ENCODE measurements at regions not wholly inside any gene's neighbourhood (a gene's known extent, or its start where the extent isn't known, plus 50 kb on each side); places are given as distances from the start of the nearest gene placed in this dataset.
"Not testable (repeated sequence)": the region's sequence is repeated elsewhere in the genome, so short reads cannot be mapped to it uniquely, and the experiment has no call there.

- in situ Hi-C loops (cut with MboI; ENCODE audit: low pct_unique_long_range_greater_than_20kb in 2 of 9, low sequenced_read_pairs in 9 of 9, unreplicated experiment in 9 of 9); ATAC-seq (replicated peaks in 6 of 8); H3K4me1 ChIP-seq (replicated peaks in 1 of 2); H3K4me3 ChIP-seq; H3K27ac ChIP-seq: not testable (repeated sequence)
- 0 to 92% (median 86%) methylated on average over 1 to 3 of the region's 7 CpGs; no CpG with 5 or more reads in 4 of the 10 experiments for WGBS, 10 experiments
These were observed 179.5 kb downstream of the CD83 start for GRCh38 chr6:14297118-14297517.

GRCh38 chr6:14300189-14300588 is 182.6 kb downstream of the CD83 start:
- H3K27ac ChIP-seq; in situ Hi-C loops (cut with MboI; ENCODE audit: low pct_unique_long_range_greater_than_20kb in 2 of 9, low sequenced_read_pairs in 9 of 9, unreplicated experiment in 9 of 9); H3K4me3 ChIP-seq; ATAC-seq (replicated peaks in 6 of 8); H3K4me1 ChIP-seq (replicated peaks in 1 of 2): not testable (repeated sequence)
- 84 to 100% (median 92%) methylated on average over 4 to 9 of the region's 16 CpGs; no CpG with 5 or more reads in 7 of the 10 experiments for WGBS, 10 experiments

- ATAC-seq (replicated peaks in 6 of 8); H3K27ac ChIP-seq; H3K4me3 ChIP-seq; in situ Hi-C loops (cut with MboI; ENCODE audit: low pct_unique_long_range_greater_than_20kb in 2 of 9, low sequenced_read_pairs in 9 of 9, unreplicated experiment in 9 of 9); H3K4me1 ChIP-seq (replicated peaks in 1 of 2): not testable (repeated sequence)
- no CpG with 5 or more reads among the region's 9 CpGs for WGBS, 10 experiments
These were observed 183.1 kb downstream of the CD83 start for GRCh38 chr6:14300721-14301120.

GRCh38 chr6:14301477-14301876 is 183.9 kb downstream of the CD83 start:
- H3K4me3 ChIP-seq; in situ Hi-C loops (cut with MboI; ENCODE audit: low pct_unique_long_range_greater_than_20kb in 2 of 9, low sequenced_read_pairs in 9 of 9, unreplicated experiment in 9 of 9); H3K27ac ChIP-seq; H3K4me1 ChIP-seq (replicated peaks in 1 of 2); ATAC-seq (replicated peaks in 6 of 8): not testable (repeated sequence)
- WGBS, 10 experiments: 100% methylated on average over 3 of the region's 9 CpGs; no CpG with 5 or more reads in 9 of the 10 experiments

- 20 to 100% (median 92%) methylated on average over 1 to 5 of the region's 5 CpGs; no CpG with 5 or more reads in 3 of the 10 experiments for WGBS, 10 experiments
- no peak for ATAC-seq (replicated peaks in 6 of 8)
- Histone ChIP-seq H3K4me3 (no peak overlapping the region), H3K4me1 (replicated peaks in 1 of 2) (peaks cover 0 to 15% of the 10 kb centered on the region in 2 donors), H3K27ac (no peak overlapping the region)
- in situ Hi-C loops (cut with MboI; ENCODE audit: low pct_unique_long_range_greater_than_20kb in 2 of 9, low sequenced_read_pairs in 9 of 9, unreplicated experiment in 9 of 9): no loop called here
These were observed 187.6 kb downstream of the CD83 start for GRCh38 chr6:14305131-14305530.

GRCh38 chr6:14305624-14306023 is 188.1 kb downstream of the CD83 start:
- Histone ChIP-seq H3K27ac (no peak overlapping the region), H3K4me3 (no peak overlapping the region), H3K4me1 (replicated peaks in 1 of 2) (peaks cover 0 to 15% of the 10 kb centered on the region in 2 donors)
- WGBS, 10 experiments: 40 to 82% (median 50%) methylated on average over 1 to 2 of the region's 2 CpGs; no CpG with 5 or more reads in 3 of the 10 experiments
- in situ Hi-C loops (cut with MboI; ENCODE audit: low pct_unique_long_range_greater_than_20kb in 2 of 9, low sequenced_read_pairs in 9 of 9, unreplicated experiment in 9 of 9): no loop called here
- no peak for ATAC-seq (replicated peaks in 6 of 8)

- WGBS, 10 experiments: 25 to 78% (median 55%) methylated on average over 3 to 11 of the region's 11 CpGs; no CpG with 5 or more reads in 1 of the 10 experiments
- Histone ChIP-seq H3K27ac (no peak overlapping the region), H3K4me1 (replicated peaks in 1 of 2) (peaks cover 0 to 15% of the 10 kb centered on the region in 2 donors), H3K4me3 (no peak overlapping the region)
- peak in 2 of 8 experiments; percentile 36 to 83 for ATAC-seq (replicated peaks in 6 of 8)
- in situ Hi-C loops (cut with MboI; ENCODE audit: low pct_unique_long_range_greater_than_20kb in 2 of 9, low sequenced_read_pairs in 9 of 9, unreplicated experiment in 9 of 9): no loop called here
These were observed 188.8 kb downstream of the CD83 start for GRCh38 chr6:14306151-14306906.

GRCh38 chr6:14309516-14309915 is 191.9 kb downstream of the CD83 start:
- in situ Hi-C loops (cut with MboI; ENCODE audit: low pct_unique_long_range_greater_than_20kb in 2 of 9, low sequenced_read_pairs in 9 of 9, unreplicated experiment in 9 of 9): no loop called here

GRCh38 chr6:14309951-14310445 is 192.4 kb downstream of the CD83 start:
- H3K4me1 ChIP-seq (replicated peaks in 1 of 2): peaks cover 0 to 15% of the 10 kb centered on the region in 2 donors
- 17 to 100% (median 81%) methylated on average over 1 to 5 of the region's 7 CpGs; no CpG with 5 or more reads in 1 of the 10 experiments for WGBS, 10 experiments
- no peak overlapping the region for H3K27ac ChIP-seq
- in situ Hi-C loops (cut with MboI; ENCODE audit: low pct_unique_long_range_greater_than_20kb in 2 of 9, low sequenced_read_pairs in 9 of 9, unreplicated experiment in 9 of 9): no loop called here
- H3K4me3 ChIP-seq: no peak overlapping the region
- ATAC-seq (replicated peaks in 6 of 8): peak in 1 of 8 experiments; percentile 13

More at GRCh38 chr6:14309516-14309915, 191.9 kb downstream of the CD83 start:
- WGBS, 10 experiments: 59 to 96% (median 81%) methylated on average over 2 to 4 of the region's 4 CpGs; no CpG with 5 or more reads in 1 of the 10 experiments
- H3K4me1 ChIP-seq (replicated peaks in 1 of 2): peaks cover 0 to 15% of the 10 kb centered on the region in 2 donors
- no peak overlapping the region for H3K27ac ChIP-seq
- peak in 2 of 8 experiments; percentile 9 to 19 for ATAC-seq (replicated peaks in 6 of 8)
- H3K4me3 ChIP-seq: no peak overlapping the region

GRCh38 chr6:14310960-14311359 is 193.4 kb downstream of the CD83 start:
- WGBS, 10 experiments: 43 to 100% (median 68%) methylated on average over 1 to 5 of the region's 5 CpGs
- H3K4me1 ChIP-seq (replicated peaks in 1 of 2): peaks cover 0 to 11% of the 10 kb centered on the region in 2 donors
- in situ Hi-C loops (cut with MboI; ENCODE audit: low pct_unique_long_range_greater_than_20kb in 2 of 9, low sequenced_read_pairs in 9 of 9, unreplicated experiment in 9 of 9): no loop called here
- no peak overlapping the region for H3K27ac ChIP-seq
- ATAC-seq (replicated peaks in 6 of 8): peak in 5 of 8 experiments; percentile 19 to 70 (median 59)
- no peak overlapping the region for H3K4me3 ChIP-seq

- H3K4me3 ChIP-seq: no peak overlapping the region
- ATAC-seq (replicated peaks in 6 of 8): no peak
- H3K4me1 ChIP-seq (replicated peaks in 1 of 2): peaks cover 11 to 13% of the 10 kb centered on the region in 2 donors
- 71 to 100% (median 91%) methylated on average over 3 to 6 of the region's 6 CpGs for WGBS, 10 experiments
- in situ Hi-C loops (cut with MboI; ENCODE audit: low pct_unique_long_range_greater_than_20kb in 2 of 9, low sequenced_read_pairs in 9 of 9, unreplicated experiment in 9 of 9): no loop called here
- H3K27ac ChIP-seq: no peak overlapping the region
These were observed 195.0 kb downstream of the CD83 start for GRCh38 chr6:14312587-14312986.

- Histone ChIP-seq H3K4me1 (replicated peaks in 1 of 2) (peaks cover 17% of the 10 kb centered on the region in 2 donors), H3K4me3 (no peak overlapping the region), H3K27ac (no peak overlapping the region)
- 67 to 100% (median 90%) methylated on average over 1 to 2 of the region's 2 CpGs; no CpG with 5 or more reads in 3 of the 10 experiments for WGBS, 10 experiments
- ATAC-seq (replicated peaks in 6 of 8): no peak
- in situ Hi-C loops (cut with MboI; ENCODE audit: low pct_unique_long_range_greater_than_20kb in 2 of 9, low sequenced_read_pairs in 9 of 9, unreplicated experiment in 9 of 9): no loop called here
These were observed 195.7 kb downstream of the CD83 start for GRCh38 chr6:14313248-14313647.

GRCh38 chr6:14315353-14315752 is 197.8 kb downstream of the CD83 start:
- H3K27ac ChIP-seq: no peak overlapping the region
- no peak for ATAC-seq (replicated peaks in 6 of 8)
- in situ Hi-C loops (cut with MboI; ENCODE audit: low pct_unique_long_range_greater_than_20kb in 2 of 9, low sequenced_read_pairs in 9 of 9, unreplicated experiment in 9 of 9): no loop called here
- no peak overlapping the region for H3K4me3 ChIP-seq
- H3K4me1 ChIP-seq (replicated peaks in 1 of 2): peaks cover 21 to 26% of the 10 kb centered on the region in 2 donors

Data from motor neuron (in vitro differentiated cells).